ENCODE measurements at regions not wholly inside any gene's neighbourhood (a gene's known extent, or its start where the extent isn't known, plus 50 kb on each side); places are given as distances from the start of the nearest gene placed in this dataset.

DNA sequence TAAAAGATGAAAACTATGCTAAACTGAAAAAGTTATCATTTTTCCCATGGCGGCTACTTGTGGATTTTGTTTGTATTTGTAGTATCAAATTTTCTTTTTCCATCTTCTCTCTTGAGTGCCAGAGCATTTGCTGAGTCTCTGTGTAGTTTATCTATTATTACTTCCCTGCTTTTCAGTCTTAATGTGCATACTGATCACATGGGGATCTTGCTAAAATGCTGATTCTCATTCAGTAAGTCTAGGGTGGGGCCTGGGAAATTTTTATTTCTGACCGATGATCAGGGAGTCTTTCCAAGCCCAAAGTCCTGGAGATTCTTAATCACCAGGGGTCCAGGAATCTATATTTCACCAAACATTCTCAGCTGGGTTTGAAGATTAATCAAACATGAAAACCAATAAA, 189.0 kb upstream of the GOT2 start:
- DNase-seq = no peak
- no peaks in the 10 kb centered on the region for H3K4me1 ChIP-seq (ENCODE audit: insufficient read depth)
- WGBS, 3 donors = 61 to 75% (median 72%) methylated on average over 2 of the region's 2 CpGs
- intact Hi-C loops (cut with DNase I) = no loop called here
- H3K36me3 ChIP-seq = no peaks in the 10 kb centered on the region
- no peak for TF ChIP-seq EP300 (IDR thresholded peaks at IDR 0.05)
- TF ChIP-seq POLR2A (IDR thresholded peaks at IDR 0.05) = no peak
- no peak for TF ChIP-seq CTCF (IDR thresholded peaks at IDR 0.05)
- no peak overlapping the region for H3K4me3 ChIP-seq
- no peak overlapping the region for H3K27ac ChIP-seq
- H3K9me3 ChIP-seq = peaks cover 0 to 3% of the 10 kb centered on the region in 2 donors
- H3K27me3 ChIP-seq = no peaks in the 10 kb centered on the region

DNA sequence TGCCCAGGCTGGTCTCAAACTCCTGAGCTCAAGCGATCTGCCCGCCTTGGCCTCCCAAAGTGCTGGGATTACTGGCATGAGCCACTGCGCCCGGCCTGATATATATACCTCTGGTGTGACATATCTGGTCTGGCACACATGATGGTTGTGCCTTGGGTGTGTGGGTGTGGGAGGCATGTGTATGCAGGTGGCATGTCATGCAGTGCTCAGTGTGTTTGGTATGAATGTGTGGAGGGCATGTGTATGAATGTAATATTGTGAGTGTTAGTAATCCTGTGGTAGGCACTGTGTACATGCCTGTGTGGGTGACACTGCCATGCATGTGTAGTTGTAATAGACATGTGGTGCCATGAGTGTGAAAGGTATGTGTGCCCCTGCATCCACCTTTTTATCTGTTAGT, 179.3 kb upstream of the GOT2 start:
- no peak for DNase-seq
- 86 to 100% (median 95%) methylated on average over 4 of the region's 4 CpGs for WGBS, 3 donors

GRCh38 chr16:58912571-58912970, 178.5 kb upstream of the GOT2 start:
- Histone ChIP-seq H3K36me3 (no peaks in the 10 kb centered on the region), H3K9me3 (no peaks in the 10 kb centered on the region), H3K4me3 (no peak overlapping the region), H3K27me3 (no peaks in the 10 kb centered on the region), H3K27ac (no peak overlapping the region), H3K4me1 (ENCODE audit: insufficient read depth) (no peaks in the 10 kb centered on the region)
- DNase-seq = no peak
- TF ChIP-seq POLR2A (IDR thresholded peaks at IDR 0.05) (no peak), EP300 (IDR thresholded peaks at IDR 0.05) (no peak), CTCF (IDR thresholded peaks at IDR 0.05) (no peak)
- intact Hi-C loops (cut with DNase I) = no loop called here

More for the DNA sequence above, 179.3 kb upstream of the GOT2 start:
- no peaks in the 10 kb centered on the region for H3K9me3 ChIP-seq
- H3K27me3 ChIP-seq = no peaks in the 10 kb centered on the region
- no peaks in the 10 kb centered on the region for H3K36me3 ChIP-seq
- no peak overlapping the region for H3K4me3 ChIP-seq
- no peak overlapping the region for H3K27ac ChIP-seq
- no peaks in the 10 kb centered on the region for H3K4me1 ChIP-seq (ENCODE audit: insufficient read depth)
- TF ChIP-seq CTCF (IDR thresholded peaks at IDR 0.05) (no peak), EP300 (IDR thresholded peaks at IDR 0.05) (no peak), POLR2A (IDR thresholded peaks at IDR 0.05) (no peak)
- intact Hi-C loops (cut with DNase I) = no loop called here

GRCh38 chr16:58906981-58907715, 173.0 kb upstream of the GOT2 start:
- Histone ChIP-seq H3K27ac (no peak overlapping the region), H3K4me1 (ENCODE audit: insufficient read depth) (no peaks in the 10 kb centered on the region), H3K9me3 (no peaks in the 10 kb centered on the region), H3K36me3 (no peaks in the 10 kb centered on the region), H3K4me3 (no peak overlapping the region), H3K27me3 (no peaks in the 10 kb centered on the region)
- intact Hi-C loops (cut with DNase I) = loop anchor here in 1 of 4 donors (5.0 kb wide), 1 partner anchor 1805 kb away; no protein-coding TSS in a partner anchor
- WGBS, 3 donors = 87 to 91% (median 88%) methylated on average over 8 of the region's 8 CpGs
- TF ChIP-seq POLR2A (IDR thresholded peaks at IDR 0.05) (no peak), EP300 (IDR thresholded peaks at IDR 0.05) (no peak), CTCF (IDR thresholded peaks at IDR 0.05) (no peak)
- DNase-seq = no peak

Data from ovary (tissue), 7 donors.